Sigmoid colon (tissue), 6 donors: ENCODE measurements at regions not wholly inside any gene's neighbourhood (a gene's known extent, or its start where the extent isn't known, plus 50 kb on each side); places are given as distances from the start of the nearest gene placed in this dataset.

Experiments used
- DNase-seq: peaks from one replicate; pipeline ENCODE4 v3.0.0-alpha.2; 2019
- H3K27ac ChIP-seq, 4 donors: fragments of 200-600 bp; sonication (generic); one replicate each; pipeline ENCODE4 v1.5.1; 2016 to 2019; ENCODE audit warnings: mild to moderate bottlenecking in 1 of 4
- H3K27me3 ChIP-seq, 3 donors: fragments of 200-600 bp; sonication (generic); one replicate each; pipeline ENCODE4 v1.5.1; 2019; ENCODE audit warnings: mild to moderate bottlenecking in 1 of 3
- H3K36me3 ChIP-seq, 4 donors: fragments of 200-600 bp; sonication (generic); one replicate each; pipeline ENCODE4 v1.5.1; 2016 to 2019
- H3K4me1 ChIP-seq, 4 donors: fragments of 200-600 bp; sonication (generic); one replicate each; pipeline ENCODE4 v1.5.1; 2017 to 2019
- H3K4me3 ChIP-seq, 4 donors: fragments of 200-600 bp; sonication (generic); one replicate each; pipeline ENCODE4 v1.5.1; 2017 to 2019; ENCODE audit warnings: mild to moderate bottlenecking in 2 of 4, moderate library complexity in 1 of 4
- H3K9me3 ChIP-seq, 4 donors: fragments of 200-600 bp in 3 of 4; sonication (generic) in 3 of 4; one replicate each; pipeline versions ENCODE4 v1.5.1 to v1.6.1; 2013 to 2019
- CTCF ChIP-seq, 4 experiments: fragments of 450-650 bp in 3 of 4; fragments of 200-600 bp in 1 of 4; IDR thresholded peaks; one replicate each; pipeline ENCODE4 v1.5.1; 2016 to 2019; ENCODE audit warnings: antibody characterized with exemption in 4 of 4, mild to moderate bottlenecking in 3 of 4, moderate library complexity in 2 of 4
- EP300 ChIP-seq, 4 donors: sonication (generic); formaldehyde crosslinking; IDR thresholded peaks; one replicate each; pipeline ENCODE4 v1.6.1; 2017; ENCODE audit warnings: antibody characterized with exemption in 4 of 4
- POLR2A ChIP-seq, 2 donors: fragments of 450-650 bp; IDR thresholded peaks; one replicate each; pipeline ENCODE4 v1.6.1; 2016; ENCODE audit warnings: antibody characterized with exemption in 2 of 2, mild to moderate bottlenecking in 2 of 2, moderate library complexity in 2 of 2
- POLR2AphosphoS5 ChIP-seq, 4 donors: sonication (generic); formaldehyde crosslinking; IDR thresholded peaks; one replicate each; pipeline ENCODE4 v1.6.1; 2017; ENCODE audit warnings: antibody characterized with exemption in 4 of 4
- WGBS, 2 donors: extraction: QIAGEN DNeasy Blood & Tissue Kit; methylation state at CpG; one replicate each; pipeline ENCODE4 v1.1.7; 2013; 5-methylcytosine and 5-hydroxymethylcytosine counted together
- intact Hi-C: fragments of 100-400 bp; cut with DNase I; formaldehyde crosslinking; loops from one replicate; pipeline ENCODE4 v1.15.1; 2023
- donor health status: healthy with polysubstance abuse.
- donor health status: healthy.

DNA sequence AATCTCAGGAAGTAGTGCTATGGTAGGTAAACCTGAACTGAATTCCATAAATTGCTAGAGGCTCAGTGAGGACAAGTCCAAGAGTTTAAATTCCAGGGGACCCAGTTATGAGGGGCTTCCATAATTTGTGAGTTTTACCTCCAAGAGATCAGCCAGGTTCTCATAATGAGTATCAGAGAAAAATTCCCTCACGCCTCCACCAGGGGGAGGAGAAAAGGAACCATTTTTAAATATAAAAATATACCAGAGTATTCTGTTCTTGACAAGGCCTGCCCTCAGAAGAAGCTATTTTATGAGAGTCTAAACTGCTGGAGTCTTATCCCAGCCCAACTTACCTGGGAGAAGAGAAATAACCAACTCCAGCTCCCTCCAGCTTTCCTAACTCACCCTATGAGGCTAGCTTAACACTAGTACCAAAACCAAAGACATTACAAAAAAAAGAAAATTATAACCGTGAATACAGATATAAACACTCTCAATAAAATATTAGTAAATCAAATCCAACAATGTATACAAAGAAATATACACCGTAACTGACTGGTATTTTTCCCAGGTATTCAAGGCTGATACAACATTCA, 158.7 kb downstream of the TFAP2A start:
- Histone ChIP-seq H3K27me3 (no peaks in the 10 kb centered on the region), H3K4me3 (no peak overlapping the region), H3K27ac (no peak overlapping the region), H3K9me3 (no peaks in the 10 kb centered on the region), H3K36me3 (no peaks in the 10 kb centered on the region), H3K4me1 (no peaks in the 10 kb centered on the region)
- 73 to 91% methylated on average over 3 of the region's 3 CpGs for WGBS, 2 donors
- no peak for DNase-seq
- intact Hi-C loops, result no loop called here
- TF ChIP-seq CTCF (IDR thresholded peaks at IDR 0.05) (peak in 1 of 4 experiments; percentile 33), EP300 (IDR thresholded peaks at IDR 0.05) (no peak)

DNA sequence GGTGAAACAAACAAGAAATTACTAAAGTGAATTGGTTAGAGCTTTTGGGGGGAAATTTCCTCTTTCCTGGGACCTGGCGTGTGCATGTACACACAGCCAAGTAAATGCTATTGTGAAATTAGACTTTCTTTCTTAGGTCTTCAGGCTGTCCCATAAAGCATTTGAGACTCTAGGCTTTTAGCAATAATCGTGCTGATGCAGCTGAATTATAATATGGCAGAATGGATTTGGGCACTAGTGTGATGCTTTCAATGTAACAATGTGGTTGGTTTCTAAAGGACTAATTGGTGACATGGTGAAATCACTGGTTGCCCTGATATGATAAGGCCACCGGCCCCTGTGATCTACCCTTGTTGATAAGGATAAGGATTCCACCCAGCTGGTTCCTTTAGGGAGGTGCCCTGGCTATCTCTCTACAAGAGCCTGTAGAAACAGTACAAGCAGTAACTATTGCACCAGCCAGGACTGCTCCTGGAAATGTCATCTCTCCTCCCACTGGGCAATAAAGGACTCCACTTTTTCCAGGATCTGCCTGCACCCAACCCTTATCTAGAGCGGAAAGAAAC, 164.1 kb downstream of the TFAP2A start:
- H3K36me3 ChIP-seq, result no peaks in the 10 kb centered on the region
- DNase-seq, result no peak
- no peak overlapping the region for H3K27ac ChIP-seq
- no peaks in the 10 kb centered on the region for H3K4me1 ChIP-seq
- H3K27me3 ChIP-seq, result no peaks in the 10 kb centered on the region
- no peaks in the 10 kb centered on the region for H3K9me3 ChIP-seq
- WGBS, 2 donors, result 61 to 77% methylated on average over 4 of the region's 4 CpGs
- H3K4me3 ChIP-seq, result no peak overlapping the region
- TF ChIP-seq CTCF (IDR thresholded peaks at IDR 0.05) (no peak), EP300 (IDR thresholded peaks at IDR 0.05) (no peak), POLR2AphosphoS5 (IDR thresholded peaks at IDR 0.05) (no peak), POLR2A (IDR thresholded peaks at IDR 0.05) (no peak)
- intact Hi-C loops, result no loop called here

- WGBS, 2 donors, result 63 to 68% methylated on average over 7 of the region's 7 CpGs
Observed at GRCh38 chr6:10248378-10248843, 166.5 kb downstream of the TFAP2A start.

DNA sequence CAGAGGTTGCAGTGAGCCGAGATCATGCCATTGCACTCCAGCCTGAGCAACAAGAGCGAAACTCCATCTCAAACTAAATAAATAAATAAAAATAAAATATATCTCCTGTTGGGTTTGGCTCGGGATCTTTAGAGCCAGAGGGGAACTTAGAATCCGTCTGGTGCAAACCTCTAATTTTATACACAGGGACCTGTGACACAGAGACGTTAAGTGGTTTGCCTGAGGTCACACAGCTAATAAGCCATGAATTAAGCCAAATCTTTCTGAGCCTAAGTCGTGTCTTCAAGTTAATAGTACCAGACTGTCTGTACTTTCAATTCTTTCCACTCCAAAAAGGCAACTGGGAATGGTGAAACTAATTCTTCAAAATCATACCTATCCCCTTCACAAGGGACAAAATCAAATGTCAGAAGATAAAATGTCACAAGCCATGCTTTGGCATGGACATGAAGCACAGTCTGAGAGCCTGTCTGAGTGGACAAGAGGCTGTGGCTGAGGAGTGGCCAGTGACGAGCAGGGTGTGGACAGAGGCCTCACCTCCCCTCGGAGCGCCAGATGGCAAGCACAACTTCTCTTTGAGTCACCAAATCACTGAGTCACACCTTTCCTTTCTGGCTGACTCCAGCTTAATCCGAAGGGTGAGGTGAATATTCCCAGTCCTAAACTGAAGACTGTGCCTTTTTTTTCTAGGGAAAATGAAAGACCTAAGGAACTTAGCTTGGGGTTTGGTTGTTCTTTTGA, 177.4 kb downstream of the TFAP2A start:
- no peak overlapping the region for H3K27ac ChIP-seq
- H3K9me3 ChIP-seq, result no peaks in the 10 kb centered on the region
- TF ChIP-seq POLR2AphosphoS5 (IDR thresholded peaks at IDR 0.05) (no peak), CTCF (IDR thresholded peaks at IDR 0.05) (no peak), EP300 (IDR thresholded peaks at IDR 0.05) (no peak), POLR2A (IDR thresholded peaks at IDR 0.05) (no peak)
- H3K27me3 ChIP-seq, result no peaks in the 10 kb centered on the region
- intact Hi-C loops, result no loop called here
- no peak overlapping the region for H3K4me3 ChIP-seq
- H3K4me1 ChIP-seq, result no peaks in the 10 kb centered on the region
- no peaks in the 10 kb centered on the region for H3K36me3 ChIP-seq
- DNase-seq, result no peak
- 62 to 80% methylated on average over 10 of the region's 10 CpGs for WGBS, 2 donors

More at GRCh38 chr6:10248378-10248843, 166.5 kb downstream of the TFAP2A start:
- H3K27me3 ChIP-seq, result no peaks in the 10 kb centered on the region
- H3K9me3 ChIP-seq, result no peaks in the 10 kb centered on the region
- no peak for DNase-seq
- H3K4me3 ChIP-seq, result no peak overlapping the region
- intact Hi-C loops, result no loop called here
- H3K4me1 ChIP-seq, result no peaks in the 10 kb centered on the region
- no peaks in the 10 kb centered on the region for H3K36me3 ChIP-seq
- TF ChIP-seq POLR2AphosphoS5 (IDR thresholded peaks at IDR 0.05), result no peak
- no peak for TF ChIP-seq CTCF (IDR thresholded peaks at IDR 0.05)
- no peak overlapping the region for H3K27ac ChIP-seq
